ENCODE measurements at regions not wholly inside any gene's neighbourhood (a gene's known extent, or its start where the extent isn't known, plus 50 kb on each side); places are given as distances from the start of the nearest gene placed in this dataset.

DNA sequence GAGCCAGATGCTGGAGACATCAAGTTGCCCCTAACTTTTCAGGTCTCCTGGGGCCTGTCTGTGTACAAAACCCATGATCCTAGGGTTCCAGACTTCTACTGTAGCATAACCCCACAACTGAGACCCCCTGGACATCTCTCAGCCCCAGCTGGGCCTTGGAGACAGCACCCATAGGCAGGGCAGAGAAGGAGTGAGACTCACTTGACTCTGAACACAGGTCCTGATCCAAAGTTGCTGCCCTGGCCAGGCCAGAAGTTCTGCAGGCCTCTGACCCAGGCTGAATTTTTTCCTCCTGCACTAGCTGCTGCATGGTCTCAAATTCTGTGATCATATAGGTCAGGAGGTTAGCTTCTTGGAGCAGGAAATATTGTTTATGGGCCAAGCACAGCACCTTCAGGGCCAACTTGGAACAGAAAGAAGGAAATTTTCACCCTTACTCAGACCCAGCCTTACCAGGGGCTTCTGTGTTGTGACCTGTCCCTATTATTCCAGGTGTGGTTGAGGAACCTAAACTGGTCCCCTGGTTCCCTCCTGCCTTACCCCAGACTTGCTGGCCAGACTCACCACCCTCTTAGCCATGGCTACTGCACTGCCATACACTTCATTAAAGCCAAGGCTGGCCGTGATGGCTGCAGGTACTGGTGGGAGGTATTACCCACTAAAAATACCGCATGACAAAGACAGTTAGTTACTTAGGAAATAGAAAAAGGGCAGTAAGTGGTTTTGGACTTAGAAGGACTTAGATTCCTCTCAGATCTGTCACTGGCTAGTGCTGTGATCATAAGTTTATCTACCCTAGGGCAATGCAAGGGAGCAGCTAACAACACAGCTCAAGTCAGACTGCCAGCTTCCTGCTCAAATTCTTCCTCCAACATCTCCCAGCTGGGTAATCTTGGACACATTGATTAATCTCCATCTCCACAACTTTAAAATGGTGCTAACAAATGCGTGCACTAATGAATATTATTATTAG lies 2180.1 kb downstream of the TP53TG3F start:
- H3K4me3 ChIP-seq (ENCODE audit: low read depth, low read length), result no peak overlapping the region
- no peak for DNase-seq (ENCODE audit: low read depth)
- TF ChIP-seq, protein P1, sequence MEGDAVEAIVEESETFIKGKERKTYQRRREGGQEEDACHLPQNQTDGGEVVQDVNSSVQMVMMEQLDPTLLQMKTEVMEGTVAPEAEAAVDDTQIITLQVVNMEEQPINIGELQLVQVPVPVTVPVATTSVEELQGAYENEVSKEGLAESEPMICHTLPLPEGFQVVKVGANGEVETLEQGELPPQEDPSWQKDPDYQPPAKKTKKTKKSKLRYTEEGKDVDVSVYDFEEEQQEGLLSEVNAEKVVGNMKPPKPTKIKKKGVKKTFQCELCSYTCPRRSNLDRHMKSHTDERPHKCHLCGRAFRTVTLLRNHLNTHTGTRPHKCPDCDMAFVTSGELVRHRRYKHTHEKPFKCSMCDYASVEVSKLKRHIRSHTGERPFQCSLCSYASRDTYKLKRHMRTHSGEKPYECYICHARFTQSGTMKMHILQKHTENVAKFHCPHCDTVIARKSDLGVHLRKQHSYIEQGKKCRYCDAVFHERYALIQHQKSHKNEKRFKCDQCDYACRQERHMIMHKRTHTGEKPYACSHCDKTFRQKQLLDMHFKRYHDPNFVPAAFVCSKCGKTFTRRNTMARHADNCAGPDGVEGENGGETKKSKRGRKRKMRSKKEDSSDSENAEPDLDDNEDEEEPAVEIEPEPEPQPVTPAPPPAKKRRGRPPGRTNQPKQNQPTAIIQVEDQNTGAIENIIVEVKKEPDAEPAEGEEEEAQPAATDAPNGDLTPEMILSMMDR (IDR thresholded peaks at IDR 0.05; ENCODE audit: low read depth, low read length), result no peak
- TF ChIP-seq MYC (IDR thresholded peaks at IDR 0.05; ENCODE audit: low read depth, low read length) (no peak), POLR2A (IDR thresholded peaks at IDR 0.05; ENCODE audit: extremely low read depth, insufficient read length) (no peak)
- TF ChIP-seq, protein P2, sequence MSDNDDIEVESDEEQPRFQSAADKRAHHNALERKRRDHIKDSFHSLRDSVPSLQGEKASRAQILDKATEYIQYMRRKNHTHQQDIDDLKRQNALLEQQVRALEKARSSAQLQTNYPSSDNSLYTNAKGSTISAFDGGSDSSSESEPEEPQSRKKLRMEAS (IDR thresholded peaks at IDR 0.05; ENCODE audit: low read depth, low read length), result no peak

DNA sequence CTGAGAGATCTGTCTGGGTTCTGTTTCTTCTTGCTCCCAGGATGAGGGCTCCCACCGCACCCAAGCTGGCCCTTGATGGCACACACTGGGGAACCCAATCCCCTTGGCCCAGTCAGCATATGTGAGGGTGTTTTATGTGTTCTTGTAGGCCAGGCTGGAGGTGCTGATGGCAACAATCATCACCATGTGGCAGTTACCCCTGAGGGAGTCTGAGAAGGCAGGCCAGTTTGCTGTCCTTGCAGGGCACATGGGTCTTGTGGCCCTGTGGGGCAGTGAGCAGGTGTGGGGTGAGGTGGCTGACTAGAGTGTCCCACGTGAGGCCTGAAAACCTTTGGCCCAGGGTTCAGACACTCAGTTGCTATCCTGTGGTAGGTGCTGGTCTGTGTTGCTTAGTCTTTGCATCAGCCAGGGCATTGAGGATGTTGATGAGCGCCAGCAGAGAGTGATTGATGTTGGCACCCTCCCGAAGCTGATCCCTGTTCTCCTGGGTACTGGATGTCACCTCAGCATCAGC lies 2183.0 kb downstream of the TP53TG3F start:
- TF ChIP-seq, protein P1 (IDR thresholded peaks at IDR 0.05; ENCODE audit: low read depth, low read length), result no peak
- no peak for TF ChIP-seq MYC (IDR thresholded peaks at IDR 0.05; ENCODE audit: low read depth, low read length)
- TF ChIP-seq POLR2A (IDR thresholded peaks at IDR 0.05; ENCODE audit: extremely low read depth, insufficient read length), result no peak
- TF ChIP-seq, protein P2 (IDR thresholded peaks at IDR 0.05; ENCODE audit: low read depth, low read length), result no peak
- DNase-seq (ENCODE audit: low read depth), result no peak
- no peak overlapping the region for H3K4me3 ChIP-seq (ENCODE audit: low read depth, low read length)

DNA sequence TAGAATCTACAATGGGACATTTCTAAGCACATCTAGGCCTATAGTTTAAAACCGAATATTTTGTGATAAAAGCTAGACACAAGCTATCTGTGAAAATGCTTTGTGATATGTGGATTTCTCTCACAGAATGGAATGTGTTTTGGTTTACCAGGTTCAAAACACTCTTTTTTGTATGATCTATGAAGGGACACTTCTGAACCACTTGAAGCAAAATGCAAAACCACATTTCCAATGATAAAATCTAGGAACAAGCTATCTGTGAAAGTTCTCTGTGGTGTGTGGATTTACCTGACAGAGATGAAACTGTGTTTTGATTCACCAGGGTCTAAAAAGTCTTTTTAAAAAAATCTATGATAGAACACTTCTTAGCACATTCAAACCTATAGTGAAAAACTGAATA lies 2192.4 kb downstream of the TP53TG3F start:
- TF ChIP-seq POLR2A (IDR thresholded peaks at IDR 0.05; ENCODE audit: extremely low read depth, insufficient read length), result no peak
- no peak for TF ChIP-seq MYC (IDR thresholded peaks at IDR 0.05; ENCODE audit: low read depth, low read length)
- TF ChIP-seq, protein P2 (IDR thresholded peaks at IDR 0.05; ENCODE audit: low read depth, low read length), result no peak
- TF ChIP-seq, protein P1 (IDR thresholded peaks at IDR 0.05; ENCODE audit: low read depth, low read length), result no peak
- DNase-seq (ENCODE audit: low read depth), result no peak
- no peak overlapping the region for H3K4me3 ChIP-seq (ENCODE audit: low read depth, low read length)

DNA sequence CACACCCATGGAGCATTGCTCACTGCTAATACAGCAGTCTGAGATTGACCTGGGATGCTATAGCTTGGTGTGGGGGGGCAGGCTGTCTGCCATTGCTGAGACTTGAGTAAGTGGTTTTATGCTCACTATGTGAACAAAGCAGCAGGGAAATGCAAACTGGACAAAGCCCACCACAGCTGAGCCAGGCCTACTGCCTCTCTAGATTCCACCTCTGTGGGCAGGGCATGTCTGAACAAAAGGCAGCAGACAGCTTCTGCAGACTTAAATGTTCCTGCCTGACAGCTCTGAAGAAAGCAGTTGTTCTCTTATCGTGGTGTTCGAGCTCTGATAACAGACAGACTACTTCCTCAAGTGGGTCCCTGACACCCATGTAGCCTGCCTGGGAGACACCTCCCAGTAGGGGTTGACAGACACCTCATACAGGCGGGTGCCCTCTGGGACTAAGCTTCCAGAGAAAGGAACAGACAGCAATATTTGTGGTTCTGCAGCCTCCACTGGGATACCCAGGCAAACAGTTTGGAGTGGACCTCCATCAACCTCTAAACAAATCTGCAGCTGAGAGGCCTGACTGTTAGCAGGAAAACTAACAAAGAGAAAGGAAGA lies 2204.8 kb downstream of the TP53TG3F start:
- TF ChIP-seq, protein P1 (IDR thresholded peaks at IDR 0.05; ENCODE audit: low read depth, low read length), result no peak
- no peak for TF ChIP-seq MYC (IDR thresholded peaks at IDR 0.05; ENCODE audit: low read depth, low read length)
- no peak for TF ChIP-seq POLR2A (IDR thresholded peaks at IDR 0.05; ENCODE audit: extremely low read depth, insufficient read length)
- TF ChIP-seq, protein P2 (IDR thresholded peaks at IDR 0.05; ENCODE audit: low read depth, low read length), result no peak
- no peak overlapping the region for H3K4me3 ChIP-seq (ENCODE audit: low read depth, low read length)
- DNase-seq (ENCODE audit: low read depth), result no peak

DNA sequence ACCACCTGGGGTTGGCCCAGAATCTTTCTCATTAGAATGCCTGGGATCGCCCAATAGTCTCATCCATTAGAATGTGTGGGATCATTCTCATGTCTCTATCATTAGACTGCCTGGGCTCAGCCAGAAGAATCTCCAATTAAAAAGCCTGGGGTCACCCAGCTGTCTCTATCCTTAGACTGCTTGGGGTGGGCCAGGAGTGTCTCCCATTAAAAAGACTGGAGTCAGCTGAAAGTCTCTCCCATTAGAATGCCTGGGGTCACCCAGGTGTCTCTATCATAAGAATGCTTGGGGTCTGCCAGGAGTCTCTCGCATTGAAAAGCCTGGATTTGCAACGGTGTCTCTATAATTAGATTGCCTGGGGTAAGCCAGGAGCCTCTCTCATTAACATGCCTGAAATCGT lies 2225.7 kb downstream of the TP53TG3F start:
- TF ChIP-seq POLR2A (IDR thresholded peaks at IDR 0.05; ENCODE audit: extremely low read depth, insufficient read length) (no peak), MYC (IDR thresholded peaks at IDR 0.05; ENCODE audit: low read depth, low read length) (no peak)
- TF ChIP-seq, protein P2 (IDR thresholded peaks at IDR 0.05; ENCODE audit: low read depth, low read length), result no peak
- TF ChIP-seq, protein P1 (IDR thresholded peaks at IDR 0.05; ENCODE audit: low read depth, low read length), result no peak
- no peak overlapping the region for H3K4me3 ChIP-seq (ENCODE audit: low read depth, low read length)
- no peak for DNase-seq (ENCODE audit: low read depth)

Data from NB4 (cell line).